Neural crest cell (in vitro differentiated cells): ENCODE measurements at regions not wholly inside any gene's neighbourhood (a gene's known extent, or its start where the extent isn't known, plus 50 kb on each side); places are given as distances from the start of the nearest gene placed in this dataset.

Source experiments
- DNase-seq: peaks from one replicate; pipeline ENCODE4 v3.0.0; 2021; ENCODE audit warnings: low read depth, mixed read lengths, low spot score
- H3K27ac Mint-ChIP-seq: one replicate; pipeline ENCODE4 v1.8.0; 2021; ENCODE audit warnings: mild to moderate bottlenecking, mixed read lengths; ENCODE audit not compliant: unreplicated experiment
- H3K27me3 Mint-ChIP-seq: 2 replicates; pipeline ENCODE4 v1.8.0; 2021; ENCODE audit warnings: low read depth, mild to moderate bottlenecking, mixed read lengths
- H3K36me3 Mint-ChIP-seq: 2 replicates; pipeline ENCODE4 v1.8.0; 2021; ENCODE audit warnings: low read depth, mild to moderate bottlenecking, mixed read lengths
- H3K4me1 Mint-ChIP-seq: 2 replicates; pipeline ENCODE4 v1.8.0; 2021; ENCODE audit warnings: mixed read lengths
- H3K4me3 Mint-ChIP-seq: one replicate; pipeline ENCODE4 v1.8.0; 2021; ENCODE audit warnings: mild to moderate bottlenecking, mixed read lengths
- H3K9me3 Mint-ChIP-seq: 2 replicates; pipeline ENCODE4 v1.8.0; 2021; ENCODE audit warnings: mixed read lengths
- TF ChIP-seq, protein P1 (sequence below): fragments of 200-600 bp; sonication (generic); conservative IDR thresholded peaks from 2 replicates; pipeline ENCODE4 v1.5.0; 2021; ENCODE audit warnings: antibody characterized with exemption, mild to moderate bottlenecking

DNA sequence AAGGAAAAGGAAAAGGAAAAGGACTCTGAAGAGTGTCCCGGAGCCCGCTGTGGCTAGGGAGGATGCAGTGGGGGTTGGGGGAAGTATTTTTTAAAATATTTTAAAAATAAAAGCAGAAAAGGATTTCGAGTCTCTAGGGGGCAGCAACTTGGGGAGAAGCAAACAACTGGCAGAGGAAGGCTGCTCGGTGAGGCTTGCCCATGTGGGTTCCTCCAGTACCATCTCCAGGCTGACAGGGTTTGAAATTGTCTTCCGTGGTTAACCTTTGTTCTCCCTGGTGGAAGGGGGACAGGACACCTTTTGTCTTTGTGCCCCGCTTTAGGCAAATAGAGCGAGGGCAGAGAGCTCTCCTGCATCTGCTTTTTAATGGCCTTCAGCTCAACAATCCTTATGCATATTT lies 60.4 kb upstream of the SNX9 start:
- H3K4me1 Mint-ChIP-seq: peaks cover 24% of the 10 kb centered on the region
- H3K27ac Mint-ChIP-seq: no peak overlapping the region
- H3K9me3 Mint-ChIP-seq: no peaks in the 10 kb centered on the region
- no peaks in the 10 kb centered on the region for H3K36me3 Mint-ChIP-seq
- peaks cover 1% of the 10 kb centered on the region for H3K27me3 Mint-ChIP-seq
- TF ChIP-seq, protein P1, sequence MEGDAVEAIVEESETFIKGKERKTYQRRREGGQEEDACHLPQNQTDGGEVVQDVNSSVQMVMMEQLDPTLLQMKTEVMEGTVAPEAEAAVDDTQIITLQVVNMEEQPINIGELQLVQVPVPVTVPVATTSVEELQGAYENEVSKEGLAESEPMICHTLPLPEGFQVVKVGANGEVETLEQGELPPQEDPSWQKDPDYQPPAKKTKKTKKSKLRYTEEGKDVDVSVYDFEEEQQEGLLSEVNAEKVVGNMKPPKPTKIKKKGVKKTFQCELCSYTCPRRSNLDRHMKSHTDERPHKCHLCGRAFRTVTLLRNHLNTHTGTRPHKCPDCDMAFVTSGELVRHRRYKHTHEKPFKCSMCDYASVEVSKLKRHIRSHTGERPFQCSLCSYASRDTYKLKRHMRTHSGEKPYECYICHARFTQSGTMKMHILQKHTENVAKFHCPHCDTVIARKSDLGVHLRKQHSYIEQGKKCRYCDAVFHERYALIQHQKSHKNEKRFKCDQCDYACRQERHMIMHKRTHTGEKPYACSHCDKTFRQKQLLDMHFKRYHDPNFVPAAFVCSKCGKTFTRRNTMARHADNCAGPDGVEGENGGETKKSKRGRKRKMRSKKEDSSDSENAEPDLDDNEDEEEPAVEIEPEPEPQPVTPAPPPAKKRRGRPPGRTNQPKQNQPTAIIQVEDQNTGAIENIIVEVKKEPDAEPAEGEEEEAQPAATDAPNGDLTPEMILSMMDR: no peak
- DNase-seq: no peak
- H3K4me3 Mint-ChIP-seq: no peak overlapping the region

DNA sequence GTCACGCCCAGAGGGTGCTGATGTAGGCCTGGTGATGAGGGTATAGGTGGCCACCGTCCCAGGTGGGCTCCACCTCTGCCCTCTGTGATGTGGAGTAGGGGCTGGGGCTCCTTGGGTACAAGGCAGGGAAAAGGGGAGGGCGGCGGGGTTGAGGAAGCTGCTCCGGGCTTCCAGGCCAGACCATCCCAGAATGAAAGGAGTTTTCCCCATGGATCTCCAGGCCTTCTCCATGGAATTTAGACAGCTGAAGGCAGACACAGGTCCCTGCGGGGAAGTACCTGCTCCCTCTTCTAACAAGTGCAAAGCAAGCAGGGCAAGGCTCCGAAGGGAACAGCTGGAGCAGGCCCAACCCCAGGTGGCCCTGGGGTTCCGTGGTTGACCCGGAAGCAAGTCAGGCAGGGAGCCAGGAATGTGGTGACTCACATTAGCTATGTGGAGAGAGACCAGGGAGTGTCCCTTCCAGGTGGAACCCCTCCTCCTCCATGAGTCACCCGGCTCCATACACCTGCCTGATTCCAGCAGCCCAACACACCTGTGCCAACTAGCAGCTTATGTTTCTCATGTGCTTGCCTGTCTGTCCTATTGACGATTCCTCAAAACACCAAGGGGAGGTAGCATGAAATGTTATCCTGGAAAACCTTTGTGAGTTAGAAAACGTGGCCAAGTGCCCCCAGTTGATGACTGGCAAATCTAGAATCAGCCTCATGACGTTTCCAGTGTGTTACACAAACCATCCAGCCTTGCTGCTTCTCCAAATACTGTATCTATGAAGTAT lies 59.7 kb upstream of the SNX9 start:
- Mint-ChIP-seq H3K36me3 (no peaks in the 10 kb centered on the region), H3K9me3 (no peaks in the 10 kb centered on the region), H3K27me3 (no peaks in the 10 kb centered on the region), H3K4me1 (peaks cover 28% of the 10 kb centered on the region), H3K27ac (no peak overlapping the region), H3K4me3 (no peak overlapping the region)
- DNase-seq: no peak
- TF ChIP-seq, protein P1: no peak

DNA sequence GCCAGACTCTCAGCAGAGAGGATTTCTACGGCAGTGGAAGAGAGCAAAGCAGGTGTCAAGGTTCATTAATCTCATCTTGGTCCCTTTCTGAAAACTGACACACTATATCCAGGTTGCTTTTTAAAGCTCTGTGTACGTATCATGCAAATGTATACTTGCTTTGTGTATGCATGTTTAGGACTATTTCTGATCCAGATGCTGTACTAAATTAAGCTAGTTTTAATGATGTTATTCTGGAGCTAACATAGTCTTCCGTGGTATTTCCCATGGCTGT lies 59.2 kb upstream of the SNX9 start:
- Mint-ChIP-seq H3K27me3 (no peaks in the 10 kb centered on the region), H3K9me3 (no peaks in the 10 kb centered on the region), H3K36me3 (no peaks in the 10 kb centered on the region), H3K4me1 (peaks cover 31% of the 10 kb centered on the region), H3K27ac (no peak overlapping the region), H3K4me3 (no peak overlapping the region)
- TF ChIP-seq, protein P1: no peak
- DNase-seq: no peak

DNA sequence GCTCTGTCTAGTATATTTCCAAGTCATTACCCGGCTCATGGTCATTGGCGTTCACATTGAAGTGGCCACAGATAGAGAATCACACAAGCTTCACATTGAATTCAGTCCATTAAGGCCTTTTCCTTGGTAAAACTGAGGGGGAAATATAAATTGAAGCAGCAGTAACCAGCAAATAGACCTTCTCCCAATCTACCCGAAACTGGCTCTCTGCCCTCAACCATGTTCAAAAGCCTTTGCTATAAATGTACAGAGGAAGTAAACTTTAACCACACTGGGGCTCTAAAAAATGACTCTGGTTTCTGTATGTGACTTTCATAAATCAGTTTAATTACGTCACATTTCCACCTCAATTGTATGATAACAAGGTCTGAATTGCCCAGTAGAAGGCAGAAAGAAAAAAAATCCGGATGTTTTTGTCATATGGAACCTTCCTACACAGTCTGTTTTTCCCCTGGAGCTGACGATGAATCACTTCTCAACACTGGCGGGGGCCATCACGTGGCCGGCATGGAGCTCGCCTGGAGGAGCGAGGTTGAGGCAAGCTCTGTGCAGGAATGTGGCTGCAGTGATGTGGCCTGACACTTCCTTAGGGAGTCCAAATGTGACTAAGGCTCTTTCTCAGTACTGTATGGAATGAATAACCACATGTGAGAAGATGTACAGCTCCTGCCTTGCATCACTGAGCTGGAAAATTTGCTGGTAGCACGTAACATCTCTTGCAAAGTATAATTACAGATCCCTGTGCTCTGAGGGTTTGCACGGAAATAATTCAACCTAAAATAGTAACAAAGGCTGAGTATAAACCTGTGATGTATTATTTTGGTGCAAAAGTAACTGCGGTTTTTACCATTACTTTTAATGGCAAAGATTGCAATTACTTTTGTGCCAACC lies 58.6 kb upstream of the SNX9 start:
- Mint-ChIP-seq H3K4me3 (no peak overlapping the region), H3K4me1 (peaks cover 31% of the 10 kb centered on the region), H3K27me3 (no peaks in the 10 kb centered on the region), H3K36me3 (no peaks in the 10 kb centered on the region), H3K27ac (no peak overlapping the region), H3K9me3 (no peaks in the 10 kb centered on the region)
- TF ChIP-seq, protein P1: no peak
- no peak for DNase-seq

DNA sequence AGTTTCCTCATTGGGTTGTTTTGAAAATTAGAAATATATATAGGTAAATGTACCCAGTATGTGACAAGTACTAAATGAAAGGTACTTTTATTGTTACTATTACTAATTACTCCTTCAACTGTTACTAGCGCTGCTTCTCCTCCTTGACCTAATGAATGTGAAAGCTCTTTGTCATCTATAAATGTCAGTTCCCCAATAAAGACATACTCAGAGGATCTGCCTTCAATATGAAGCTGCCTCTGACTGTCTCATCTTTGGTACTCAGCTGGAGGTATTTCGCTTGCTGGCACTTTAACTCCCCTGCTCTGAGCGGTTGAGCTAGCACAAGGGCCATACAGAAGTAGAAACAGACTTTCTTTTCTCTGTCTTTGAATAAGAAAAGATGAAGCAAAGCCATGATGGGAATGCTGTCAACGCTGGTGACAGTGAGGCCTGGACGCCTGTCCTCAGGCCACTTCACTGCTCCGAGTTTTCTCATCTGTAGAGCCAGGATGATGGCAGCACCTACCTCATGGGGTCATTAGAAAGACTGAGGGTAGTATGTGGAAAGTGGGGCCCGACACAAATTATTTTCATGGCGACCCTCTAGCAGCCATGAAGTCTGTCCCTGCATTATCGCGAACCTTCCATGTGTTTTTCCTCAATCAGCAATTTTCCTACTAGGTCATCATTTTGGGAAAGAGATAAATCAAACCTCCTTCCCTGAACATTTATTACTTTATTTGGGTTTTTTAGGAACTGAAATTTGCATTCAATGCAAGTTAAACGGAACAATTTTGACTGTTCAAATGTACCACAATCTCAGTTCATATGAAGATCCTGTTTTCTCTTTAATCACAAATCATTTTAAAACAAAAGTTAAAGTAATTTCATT lies 55.9 kb upstream of the SNX9 start:
- DNase-seq: no peak
- Mint-ChIP-seq H3K27ac (no peak overlapping the region), H3K27me3 (no peaks in the 10 kb centered on the region), H3K36me3 (no peaks in the 10 kb centered on the region), H3K4me1 (peaks cover 17% of the 10 kb centered on the region), H3K9me3 (no peaks in the 10 kb centered on the region), H3K4me3 (no peak overlapping the region)
- TF ChIP-seq, protein P1: no peak
